ENCODE measurements at regions not wholly inside any gene's neighbourhood (a gene's known extent, or its start where the extent isn't known, plus 50 kb on each side); places are given as distances from the start of the nearest gene placed in this dataset.

DNA sequence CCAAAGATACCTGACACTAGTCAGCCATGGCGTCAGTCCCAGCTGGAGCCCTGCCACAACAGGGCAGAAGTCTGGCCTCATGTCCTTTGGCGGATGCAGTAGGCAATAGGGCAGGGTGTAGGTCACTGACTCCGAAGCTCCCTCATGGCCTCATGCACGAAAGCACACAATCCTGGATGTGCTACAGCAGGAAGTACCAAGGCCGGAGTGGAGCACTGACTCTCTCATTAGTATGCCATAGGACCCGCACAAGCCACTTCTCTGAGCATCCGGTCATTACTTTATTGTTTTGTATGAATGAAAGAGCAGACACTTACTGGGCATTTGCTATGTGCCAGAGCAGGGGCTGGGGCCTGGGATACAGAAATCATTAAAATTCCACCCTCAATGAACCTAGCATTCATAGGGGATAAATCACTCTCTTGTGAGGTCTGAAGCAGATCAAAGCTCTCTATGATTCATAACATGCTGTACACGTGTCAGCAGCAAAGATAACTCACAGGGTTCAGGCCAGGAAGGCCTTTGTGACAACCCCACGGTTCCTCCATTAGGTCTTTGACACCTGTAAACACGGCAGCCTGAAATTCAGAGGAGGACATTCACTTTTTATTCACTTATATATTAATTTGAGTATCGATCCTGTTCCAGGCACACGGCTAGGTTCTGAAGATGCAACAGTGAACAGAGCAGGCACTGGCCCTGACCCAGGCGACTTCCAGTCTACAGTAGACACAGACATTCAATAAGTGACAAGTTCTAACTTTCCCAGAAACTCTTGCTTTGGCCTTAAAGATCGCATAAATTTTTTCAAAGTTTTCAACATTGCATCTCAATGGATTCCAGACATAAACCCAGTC, 357.9 kb upstream of the USP24 start:
- no peak for DNase-seq (ENCODE audit: low spot score)
- in situ Hi-C loops (cut with MboI; ENCODE audit: low pct_unique_long_range_greater_than_20kb, low sequenced_read_pairs, unreplicated experiment): no loop called here

DNA sequence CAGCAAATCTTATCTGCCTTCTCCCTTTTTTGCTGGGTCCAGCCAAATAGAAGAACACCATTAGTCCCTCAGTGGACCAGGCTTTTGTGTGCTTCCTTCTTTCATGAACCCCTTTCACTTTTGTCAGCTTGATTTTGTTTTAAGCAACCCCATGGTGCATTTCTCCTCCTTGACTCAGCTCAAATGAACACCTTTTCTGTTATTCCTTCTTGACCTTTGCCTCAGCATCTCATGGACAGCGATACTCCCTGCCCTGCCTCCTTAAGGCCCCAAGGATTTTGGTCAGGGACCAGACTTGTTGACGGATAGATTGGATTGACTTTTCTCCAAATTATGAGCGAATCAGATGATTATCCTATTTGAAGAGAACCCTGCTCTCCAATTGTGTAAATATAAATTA, 356.6 kb upstream of the USP24 start:
- TF ChIP-seq, protein P1, sequence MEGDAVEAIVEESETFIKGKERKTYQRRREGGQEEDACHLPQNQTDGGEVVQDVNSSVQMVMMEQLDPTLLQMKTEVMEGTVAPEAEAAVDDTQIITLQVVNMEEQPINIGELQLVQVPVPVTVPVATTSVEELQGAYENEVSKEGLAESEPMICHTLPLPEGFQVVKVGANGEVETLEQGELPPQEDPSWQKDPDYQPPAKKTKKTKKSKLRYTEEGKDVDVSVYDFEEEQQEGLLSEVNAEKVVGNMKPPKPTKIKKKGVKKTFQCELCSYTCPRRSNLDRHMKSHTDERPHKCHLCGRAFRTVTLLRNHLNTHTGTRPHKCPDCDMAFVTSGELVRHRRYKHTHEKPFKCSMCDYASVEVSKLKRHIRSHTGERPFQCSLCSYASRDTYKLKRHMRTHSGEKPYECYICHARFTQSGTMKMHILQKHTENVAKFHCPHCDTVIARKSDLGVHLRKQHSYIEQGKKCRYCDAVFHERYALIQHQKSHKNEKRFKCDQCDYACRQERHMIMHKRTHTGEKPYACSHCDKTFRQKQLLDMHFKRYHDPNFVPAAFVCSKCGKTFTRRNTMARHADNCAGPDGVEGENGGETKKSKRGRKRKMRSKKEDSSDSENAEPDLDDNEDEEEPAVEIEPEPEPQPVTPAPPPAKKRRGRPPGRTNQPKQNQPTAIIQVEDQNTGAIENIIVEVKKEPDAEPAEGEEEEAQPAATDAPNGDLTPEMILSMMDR (IDR thresholded peaks at IDR 0.05; ENCODE audit: extremely low read depth, insufficient read depth, missing control alignments): no peak
- in situ Hi-C loops (cut with MboI; ENCODE audit: low pct_unique_long_range_greater_than_20kb, low sequenced_read_pairs, unreplicated experiment): no loop called here
- DNase-seq (ENCODE audit: low spot score): no peak

More for the DNA sequence above, 357.9 kb upstream of the USP24 start:
- TF ChIP-seq, protein P1 (IDR thresholded peaks at IDR 0.05; ENCODE audit: extremely low read depth, insufficient read depth, missing control alignments): no peak

DNA sequence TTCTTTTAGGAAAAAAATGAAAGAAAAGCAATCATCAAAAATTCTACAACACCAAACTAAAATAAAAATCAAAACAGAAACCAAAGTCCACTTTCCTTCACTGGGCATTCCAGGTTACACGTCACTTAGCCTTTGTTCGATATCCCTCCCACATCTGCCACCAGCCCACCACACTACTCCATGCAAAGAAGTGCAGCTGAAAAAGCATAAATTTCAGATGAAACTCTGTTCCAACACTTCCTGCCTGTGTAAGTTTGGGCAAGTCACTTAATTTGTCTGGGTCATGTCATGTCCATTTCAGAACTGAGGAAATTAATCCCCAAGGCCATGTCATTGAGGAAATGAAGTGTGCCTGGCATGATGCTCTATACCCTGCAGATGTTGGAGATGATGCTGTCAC, 354.3 kb upstream of the USP24 start:
- TF ChIP-seq, protein P1 (IDR thresholded peaks at IDR 0.05; ENCODE audit: extremely low read depth, insufficient read depth, missing control alignments): no peak
- no peak for DNase-seq (ENCODE audit: low spot score)
- in situ Hi-C loops (cut with MboI; ENCODE audit: low pct_unique_long_range_greater_than_20kb, low sequenced_read_pairs, unreplicated experiment): no loop called here

- no peak for DNase-seq (ENCODE audit: low spot score)
- TF ChIP-seq, protein P1 (IDR thresholded peaks at IDR 0.05; ENCODE audit: extremely low read depth, insufficient read depth, missing control alignments): no peak
- in situ Hi-C loops (cut with MboI; ENCODE audit: low pct_unique_long_range_greater_than_20kb, low sequenced_read_pairs, unreplicated experiment): no loop called here
Measured at GRCh38 chr1:55568732-55569131, 353.6 kb upstream of the USP24 start.

DNA sequence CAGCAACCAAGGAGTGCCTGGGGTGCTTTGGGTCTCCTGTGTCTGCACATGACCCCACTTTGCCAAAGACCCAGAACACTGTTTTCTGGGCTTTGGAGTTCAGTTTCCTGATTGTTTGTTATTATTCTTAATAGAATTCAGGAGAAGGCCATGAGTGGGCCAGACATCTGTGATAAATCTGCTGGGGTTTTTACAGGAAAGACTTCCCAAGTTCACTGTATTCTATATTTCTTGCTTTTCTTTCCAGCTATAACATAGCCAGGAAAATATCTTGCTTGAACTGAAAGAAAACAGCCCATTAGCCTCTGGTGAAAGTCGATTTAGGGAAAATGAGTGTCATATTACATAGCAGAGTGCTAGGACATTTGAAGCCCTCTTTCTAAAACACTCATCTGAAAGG, 345.1 kb upstream of the USP24 start:
- in situ Hi-C loops (cut with MboI; ENCODE audit: low pct_unique_long_range_greater_than_20kb, low sequenced_read_pairs, unreplicated experiment): no loop called here
- TF ChIP-seq, protein P1 (IDR thresholded peaks at IDR 0.05; ENCODE audit: extremely low read depth, insufficient read depth, missing control alignments): no peak
- DNase-seq (ENCODE audit: low spot score): no peak

DNA sequence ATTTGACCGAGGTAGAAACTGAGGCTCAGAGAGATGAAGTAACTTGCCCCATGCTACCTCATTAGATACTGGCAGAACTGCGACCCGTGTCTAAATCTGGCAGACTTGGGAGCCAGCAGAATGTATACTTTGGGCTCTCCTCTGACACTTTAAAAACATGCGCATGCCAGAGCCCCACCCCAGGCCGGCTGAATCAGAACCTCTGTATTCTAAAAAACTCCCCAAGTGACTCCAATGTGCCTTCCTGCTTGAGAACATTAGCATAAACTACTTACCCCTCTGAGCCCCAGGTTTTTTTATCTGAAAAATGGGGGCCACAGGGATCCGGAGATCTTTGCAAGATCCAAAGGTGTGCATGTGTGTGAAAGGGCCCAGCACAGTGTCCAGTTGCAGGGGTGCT, 344.7 kb upstream of the USP24 start:
- TF ChIP-seq, protein P1 (IDR thresholded peaks at IDR 0.05; ENCODE audit: extremely low read depth, insufficient read depth, missing control alignments): no peak
- no peak for DNase-seq (ENCODE audit: low spot score)
- in situ Hi-C loops (cut with MboI; ENCODE audit: low pct_unique_long_range_greater_than_20kb, low sequenced_read_pairs, unreplicated experiment): no loop called here
